Vagina (tissue), 2 donors: ENCODE measurements at regions not wholly inside any gene's neighbourhood (a gene's known extent, or its start where the extent isn't known, plus 50 kb on each side); places are given as distances from the start of the nearest gene placed in this dataset.

Source experiments
- POLR2A ChIP-seq, 2 donors: fragments of 450-650 bp; IDR thresholded peaks; one replicate each; pipeline ENCODE4 v1.6.1; 2017; ENCODE audit warnings: antibody characterized with exemption in 2 of 2, mild to moderate bottlenecking in 2 of 2, moderate library complexity in 2 of 2
- POLR2AphosphoS5 ChIP-seq, 2 donors: sonication (generic); formaldehyde crosslinking; IDR thresholded peaks; one replicate each; pipeline ENCODE4 v1.9.0; 2017; ENCODE audit warnings: antibody characterized with exemption in 2 of 2, mild to moderate bottlenecking in 2 of 2, low read depth in 1 of 2; ENCODE audit not compliant: insufficient read depth in 1 of 2
- TF ChIP-seq, protein P1 (sequence below), 3 experiments: fragments of 450-650 bp in 2 of 3; fragments of 200-600 bp in 1 of 3; sonication (generic) in 1 of 3; IDR thresholded peaks; one replicate each; pipeline ENCODE4 v1.5.1; 2017 to 2019; ENCODE audit warnings: antibody characterized with exemption in 3 of 3, mild to moderate bottlenecking in 2 of 3, moderate library complexity in 2 of 3

DNA sequence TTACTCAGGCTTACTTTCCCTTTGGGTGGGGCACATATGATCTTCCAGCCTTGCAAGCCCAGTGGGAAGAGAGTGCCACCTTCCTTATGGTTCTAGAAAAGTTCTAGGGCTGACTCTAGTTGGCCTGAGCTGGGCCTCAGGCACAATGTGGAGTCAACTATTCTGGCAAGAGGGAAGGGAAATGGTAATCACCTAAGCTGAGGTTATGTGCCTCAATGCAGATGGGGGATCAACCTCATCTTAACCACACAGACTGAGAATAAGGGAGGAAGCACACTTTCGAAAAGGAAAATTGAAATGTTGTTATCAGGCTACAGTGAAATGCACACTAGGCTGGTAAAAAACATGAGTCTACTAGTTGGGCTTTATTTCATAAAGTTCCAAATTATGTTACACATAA, 77.5 kb upstream of the RMST start:
- TF ChIP-seq, protein P1, sequence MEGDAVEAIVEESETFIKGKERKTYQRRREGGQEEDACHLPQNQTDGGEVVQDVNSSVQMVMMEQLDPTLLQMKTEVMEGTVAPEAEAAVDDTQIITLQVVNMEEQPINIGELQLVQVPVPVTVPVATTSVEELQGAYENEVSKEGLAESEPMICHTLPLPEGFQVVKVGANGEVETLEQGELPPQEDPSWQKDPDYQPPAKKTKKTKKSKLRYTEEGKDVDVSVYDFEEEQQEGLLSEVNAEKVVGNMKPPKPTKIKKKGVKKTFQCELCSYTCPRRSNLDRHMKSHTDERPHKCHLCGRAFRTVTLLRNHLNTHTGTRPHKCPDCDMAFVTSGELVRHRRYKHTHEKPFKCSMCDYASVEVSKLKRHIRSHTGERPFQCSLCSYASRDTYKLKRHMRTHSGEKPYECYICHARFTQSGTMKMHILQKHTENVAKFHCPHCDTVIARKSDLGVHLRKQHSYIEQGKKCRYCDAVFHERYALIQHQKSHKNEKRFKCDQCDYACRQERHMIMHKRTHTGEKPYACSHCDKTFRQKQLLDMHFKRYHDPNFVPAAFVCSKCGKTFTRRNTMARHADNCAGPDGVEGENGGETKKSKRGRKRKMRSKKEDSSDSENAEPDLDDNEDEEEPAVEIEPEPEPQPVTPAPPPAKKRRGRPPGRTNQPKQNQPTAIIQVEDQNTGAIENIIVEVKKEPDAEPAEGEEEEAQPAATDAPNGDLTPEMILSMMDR (IDR thresholded peaks at IDR 0.05) = no peak
- TF ChIP-seq POLR2A (IDR thresholded peaks at IDR 0.05) = no peak
- no peak for TF ChIP-seq POLR2AphosphoS5 (IDR thresholded peaks at IDR 0.05; ENCODE audit: insufficient read depth in 1 of 2, low read depth in 1 of 2)
